SK-N-SH (cell line): ENCODE measurements at regions not wholly inside any gene's neighbourhood (a gene's known extent, or its start where the extent isn't known, plus 50 kb on each side); places are given as distances from the start of the nearest gene placed in this dataset.

Experiments used
- CTCF ChIA-PET: fragments of 300-600, 350-600 bp; formaldehyde crosslinking; extraction: SDS; loops from one replicate; lab custom pipeline; 2021; lab: Yijun Ruan, JAX
- POLR2A ChIA-PET: fragments of 350-600 bp; sonication (Branson Sonifier 250); formaldehyde crosslinking; extraction: SDS; loops from one replicate; lab custom pipeline; 2020; ENCODE audit warnings: antibody characterized with exemption, inconsistent platforms; lab: Yijun Ruan, JAX
- DNase-seq: peaks from one replicate; pipeline ENCODE4 v3.0.0; 2012
- H2AFZ ChIP-seq: fragments of 200-600 bp; sonication (generic); 2 replicates; pipeline ENCODE4 v1.8.1; 2016; ENCODE audit warnings: antibody characterized with exemption, mild to moderate bottlenecking, low read depth
- H3F3A ChIP-seq: fragments of 200-600 bp; sonication (generic); replicated peaks from 2 replicates; pipeline ENCODE3; 2016; ENCODE audit warnings: antibody characterized with exemption, mild to moderate bottlenecking; ENCODE audit not compliant: insufficient read depth
- H3K27ac ChIP-seq, 2 experiments: fragments of 200-500 bp in 1 of 2; fragments of 200-600 bp in 1 of 2; sonication (Bioruptor generic) in 1 of 2; sonication (generic), shearing (Covaris generic) in 1 of 2; 2 replicates each; pipeline versions ENCODE4 v1.5.1 to v1.6.1; 2014 to 2016; ENCODE audit warnings: low read depth in 2 of 2, inconsistent platforms in 1 of 2, low read length in 1 of 2, mild to moderate bottlenecking in 1 of 2, mixed read lengths in 1 of 2
- H3K27me3 ChIP-seq: fragments of 200-600 bp; sonication (generic), shearing (Covaris generic); 2 replicates; pipeline ENCODE4 v1.6.1; 2016; ENCODE audit warnings: mixed run types; ENCODE audit not compliant: insufficient read depth
- H3K36me3 ChIP-seq, 2 experiments: fragments of 200-500 bp in 1 of 2; fragments of 200-600 bp in 1 of 2; sonication (Bioruptor generic) in 1 of 2; sonication (generic) in 1 of 2; replicated peaks in 1 of 2; 2 replicates each; pipeline versions ENCODE3 to v1.5.1; 2014 to 2016; ENCODE audit warnings: low read length in 1 of 2, mild to moderate bottlenecking in 1 of 2; ENCODE audit not compliant: insufficient read depth in 2 of 2, control insufficient read depth in 1 of 2
- H3K4me1 ChIP-seq, 2 experiments: fragments of 200-500 bp in 1 of 2; fragments of 200-600 bp in 1 of 2; sonication (Bioruptor generic) in 1 of 2; sonication (generic), shearing (Covaris generic) in 1 of 2; 2 replicates each; pipeline versions ENCODE4 v1.5.1 to v1.6.1; 2014 to 2016; ENCODE audit warnings: low read depth in 1 of 2, low read length in 1 of 2, mixed run types in 1 of 2; ENCODE audit not compliant: insufficient read depth in 2 of 2, control insufficient read depth in 1 of 2
- H3K4me2 ChIP-seq: fragments of 200-600 bp; sonication (generic), shearing (Covaris generic); 2 replicates; pipeline ENCODE4 v1.6.1; 2017; ENCODE audit warnings: mixed run types
- H3K4me3 ChIP-seq, 2 experiments: fragments of 200-500 bp in 1 of 2; fragments of 200-600 bp in 1 of 2; sonication (Bioruptor generic) in 1 of 2; sonication (generic), shearing (Covaris generic) in 1 of 2; 2 replicates each; pipeline versions ENCODE4 v1.5.1 to v1.8.1; 2014 to 2016; ENCODE audit warnings: low read depth in 2 of 2, inconsistent platforms in 1 of 2, low read length in 1 of 2, mild to moderate bottlenecking in 1 of 2, mixed read lengths in 1 of 2, moderate library complexity in 1 of 2
- H3K79me2 ChIP-seq: fragments of 200-600 bp; sonication (generic); 2 replicates; pipeline ENCODE4 v1.8.1; 2017; ENCODE audit warnings: mild to moderate bottlenecking; ENCODE audit not compliant: insufficient read depth
- H3K9ac ChIP-seq: fragments of 200-600 bp; sonication (generic); 2 replicates; pipeline ENCODE4 v1.6.1; 2017; ENCODE audit warnings: mixed run types
- H3K9me2 ChIP-seq: fragments of 200-600 bp; sonication (generic); 2 replicates; pipeline ENCODE4 v1.6.1; 2017; ENCODE audit warnings: mixed run types
- H3K9me3 ChIP-seq: fragments of 200-600 bp; sonication (generic); 2 replicates; pipeline ENCODE4 v1.6.1; 2017; ENCODE audit warnings: mixed run types, mild to moderate bottlenecking, moderate library complexity
- H4K20me1 ChIP-seq: fragments of 200-600 bp; sonication (generic); 2 replicates; pipeline ENCODE4 v1.6.1; 2017; ENCODE audit warnings: mild to moderate bottlenecking, mixed run types; ENCODE audit not compliant: insufficient read depth
- CHD2 ChIP-seq: fragments of 150-350 bp; IDR thresholded peaks from 2 replicates; pipeline ENCODE4 v1.6.1; 2018; ENCODE audit warnings: low read length; ENCODE audit not compliant: partially characterized antibody
- EP300 ChIP-seq, 2 experiments: IDR thresholded peaks; 2 replicates each; pipeline versions ENCODE4 v1.4.0 to v1.6.1; 2012; ENCODE audit warnings: borderline replicate concordance in 1 of 2, low read depth in 1 of 2, low read length in 1 of 2
- FOSL2 ChIP-seq: IDR thresholded peaks from 2 replicates; pipeline ENCODE4 v1.4.0; 2012; ENCODE audit warnings: low read depth, mild to moderate bottlenecking, moderate library complexity, borderline replicate concordance
- FOXJ3 ChIP-seq: sonication (generic); formaldehyde crosslinking; IDR thresholded peaks from 2 replicates; pipeline ENCODE4 v1.5.1; 2020; ENCODE audit warnings: mild to moderate bottlenecking, missing genetic modification reagents
- FOXM1 ChIP-seq: IDR thresholded peaks from 2 replicates; pipeline ENCODE4 v1.4.0; 2012; ENCODE audit warnings: low read depth, mild to moderate bottlenecking
- GATA2 ChIP-seq: sonication (generic); formaldehyde crosslinking; IDR thresholded peaks from 2 replicates; pipeline ENCODE4 v1.5.0; 2020; ENCODE audit warnings: mild to moderate bottlenecking, missing genetic modification reagents
- JUND ChIP-seq: IDR thresholded peaks from 2 replicates; pipeline ENCODE4 v1.4.0; 2012
- MEF2A ChIP-seq: IDR thresholded peaks from 2 replicates; pipeline ENCODE4 v1.4.0; 2012; ENCODE audit warnings: low read depth, borderline replicate concordance
- NRF1 ChIP-seq: IDR thresholded peaks from 2 replicates; pipeline ENCODE4 v1.6.1; 2012; ENCODE audit warnings: low read depth, mild to moderate bottlenecking, low read length
- POLR2AphosphoS5 ChIP-seq: IDR thresholded peaks from 2 replicates; pipeline ENCODE4 v1.6.1; 2012; ENCODE audit warnings: low read depth, low read length
- RAD21 ChIP-seq: IDR thresholded peaks from 2 replicates; pipeline ENCODE4 v1.6.1; 2012; ENCODE audit warnings: mild to moderate bottlenecking, low read length
- RCOR1 ChIP-seq: fragments of 150-350 bp; IDR thresholded peaks from 2 replicates; pipeline ENCODE4 v1.6.1; 2017; ENCODE audit warnings: antibody characterized with exemption, low read length
- RXRA ChIP-seq: IDR thresholded peaks from 2 replicates; pipeline ENCODE4 v1.4.0; 2012; ENCODE audit warnings: low read depth, mild to moderate bottlenecking, borderline replicate concordance
- SIN3A ChIP-seq: IDR thresholded peaks from 2 replicates; pipeline ENCODE4 v1.6.1; 2012; ENCODE audit warnings: low read depth, mild to moderate bottlenecking, low read length, moderate library complexity, borderline replicate concordance
- TEAD4 ChIP-seq: IDR thresholded peaks from 2 replicates; pipeline ENCODE4 v1.4.0; 2012; ENCODE audit warnings: mild to moderate bottlenecking, borderline replicate concordance; ENCODE audit not compliant: insufficient read depth
- YY1 ChIP-seq: IDR thresholded peaks from 2 replicates; pipeline ENCODE4 v1.4.0; 2012; ENCODE audit warnings: low read depth, mild to moderate bottlenecking
- WGBS: methylation state at CpG from one replicate; pipeline ENCODE4 v1.1.6; 2017; ENCODE audit warnings: low lambda C conversion rate; 5-methylcytosine and 5-hydroxymethylcytosine counted together
- TF ChIP-seq, protein P1 (sequence below): IDR thresholded peaks from 2 replicates; pipeline ENCODE4 v1.4.0; 2012; ENCODE audit warnings: low read depth, borderline replicate concordance
- TF ChIP-seq, protein P2 (sequence below): fragments of 150-350 bp; IDR thresholded peaks from 2 replicates; pipeline ENCODE4 v1.6.1; 2016; ENCODE audit warnings: mild to moderate bottlenecking, low read depth, low read length
- TF ChIP-seq, protein P3 (sequence below): IDR thresholded peaks from 2 replicates; pipeline ENCODE4; 2012
- TF ChIP-seq, protein P4 (sequence below): IDR thresholded peaks from 2 replicates; pipeline ENCODE4 v1.4.0; 2012; ENCODE audit warnings: low read depth

DNA sequence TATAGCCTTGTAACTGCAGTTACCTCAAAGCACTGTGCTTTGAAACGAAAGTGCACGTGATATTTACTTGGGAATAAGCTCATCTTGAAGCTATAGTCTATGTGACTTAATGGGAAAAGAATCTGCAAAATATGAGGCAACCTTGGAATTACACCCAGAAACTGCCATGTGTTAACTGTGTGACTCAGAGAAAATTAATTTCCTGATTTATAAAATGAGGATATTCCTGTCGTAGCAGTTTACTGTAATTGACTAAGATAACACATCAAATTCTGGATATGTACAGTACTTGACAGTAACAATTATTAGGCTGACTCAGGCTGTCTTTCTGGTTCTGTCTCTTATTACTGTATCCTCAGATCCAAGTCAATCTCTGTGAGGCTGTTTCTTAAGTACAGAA, 1079.9 kb upstream of the ACO1 start (continued):
- TF ChIP-seq, protein P1, sequence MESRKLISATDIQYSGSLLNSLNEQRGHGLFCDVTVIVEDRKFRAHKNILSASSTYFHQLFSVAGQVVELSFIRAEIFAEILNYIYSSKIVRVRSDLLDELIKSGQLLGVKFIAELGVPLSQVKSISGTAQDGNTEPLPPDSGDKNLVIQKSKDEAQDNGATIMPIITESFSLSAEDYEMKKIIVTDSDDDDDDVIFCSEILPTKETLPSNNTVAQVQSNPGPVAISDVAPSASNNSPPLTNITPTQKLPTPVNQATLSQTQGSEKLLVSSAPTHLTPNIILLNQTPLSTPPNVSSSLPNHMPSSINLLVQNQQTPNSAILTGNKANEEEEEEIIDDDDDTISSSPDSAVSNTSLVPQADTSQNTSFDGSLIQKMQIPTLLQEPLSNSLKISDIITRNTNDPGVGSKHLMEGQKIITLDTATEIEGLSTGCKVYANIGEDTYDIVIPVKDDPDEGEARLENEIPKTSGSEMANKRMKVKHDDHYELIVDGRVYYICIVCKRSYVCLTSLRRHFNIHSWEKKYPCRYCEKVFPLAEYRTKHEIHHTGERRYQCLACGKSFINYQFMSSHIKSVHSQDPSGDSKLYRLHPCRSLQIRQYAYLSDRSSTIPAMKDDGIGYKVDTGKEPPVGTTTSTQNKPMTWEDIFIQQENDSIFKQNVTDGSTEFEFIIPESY, result 0 out of 2 replicates have a peak, but pooled peaks have one; percentile 21
- TF ChIP-seq RXRA, result no peak
- TF ChIP-seq POLR2AphosphoS5, result peak; percentile 32; the same call in 1 of the 2 replicates
- TF ChIP-seq, protein P2, sequence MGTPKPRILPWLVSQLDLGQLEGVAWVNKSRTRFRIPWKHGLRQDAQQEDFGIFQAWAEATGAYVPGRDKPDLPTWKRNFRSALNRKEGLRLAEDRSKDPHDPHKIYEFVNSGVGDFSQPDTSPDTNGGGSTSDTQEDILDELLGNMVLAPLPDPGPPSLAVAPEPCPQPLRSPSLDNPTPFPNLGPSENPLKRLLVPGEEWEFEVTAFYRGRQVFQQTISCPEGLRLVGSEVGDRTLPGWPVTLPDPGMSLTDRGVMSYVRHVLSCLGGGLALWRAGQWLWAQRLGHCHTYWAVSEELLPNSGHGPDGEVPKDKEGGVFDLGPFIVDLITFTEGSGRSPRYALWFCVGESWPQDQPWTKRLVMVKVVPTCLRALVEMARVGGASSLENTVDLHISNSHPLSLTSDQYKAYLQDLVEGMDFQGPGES, result no peak
- no peak for TF ChIP-seq RCOR1
- peak; percentile 78 for TF ChIP-seq TEAD4
- TF ChIP-seq, protein P3, sequence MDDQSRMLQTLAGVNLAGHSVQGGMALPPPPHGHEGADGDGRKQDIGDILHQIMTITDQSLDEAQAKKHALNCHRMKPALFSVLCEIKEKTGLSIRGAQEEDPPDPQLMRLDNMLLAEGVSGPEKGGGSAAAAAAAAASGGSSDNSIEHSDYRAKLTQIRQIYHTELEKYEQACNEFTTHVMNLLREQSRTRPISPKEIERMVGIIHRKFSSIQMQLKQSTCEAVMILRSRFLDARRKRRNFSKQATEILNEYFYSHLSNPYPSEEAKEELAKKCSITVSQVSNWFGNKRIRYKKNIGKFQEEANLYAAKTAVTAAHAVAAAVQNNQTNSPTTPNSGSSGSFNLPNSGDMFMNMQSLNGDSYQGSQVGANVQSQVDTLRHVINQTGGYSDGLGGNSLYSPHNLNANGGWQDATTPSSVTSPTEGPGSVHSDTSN, result peak; percentile 92
- TF ChIP-seq, protein P4, sequence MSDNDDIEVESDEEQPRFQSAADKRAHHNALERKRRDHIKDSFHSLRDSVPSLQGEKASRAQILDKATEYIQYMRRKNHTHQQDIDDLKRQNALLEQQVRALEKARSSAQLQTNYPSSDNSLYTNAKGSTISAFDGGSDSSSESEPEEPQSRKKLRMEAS, result peak; percentile 48; the same call in 1 of the 2 replicates
- 0 out of 2 replicates have a peak, but pooled peaks have one; percentile 31 for TF ChIP-seq SIN3A
- TF ChIP-seq FOXM1, result no peak
- TF ChIP-seq RAD21, result no peak
- peak; percentile 64; the same call in 1 of the 2 replicates for TF ChIP-seq FOSL2
- peak; percentile 56 to 68; a peak in 3 of 4 replicates for TF ChIP-seq EP300 (IDR thresholded peaks at IDR 0.05; ENCODE audit: borderline replicate concordance in 1 of 2, low read depth in 1 of 2, low read length in 1 of 2)
- no peak for TF ChIP-seq CHD2
- peak; percentile 81 for TF ChIP-seq JUND
- TF ChIP-seq GATA2 (CRISPR knock-in tag), result no peak
- no peak for TF ChIP-seq FOXJ3 (CRISPR knock-in tag)
- TF ChIP-seq NRF1, result no peak
- TF ChIP-seq MEF2A, result no peak

DNA sequence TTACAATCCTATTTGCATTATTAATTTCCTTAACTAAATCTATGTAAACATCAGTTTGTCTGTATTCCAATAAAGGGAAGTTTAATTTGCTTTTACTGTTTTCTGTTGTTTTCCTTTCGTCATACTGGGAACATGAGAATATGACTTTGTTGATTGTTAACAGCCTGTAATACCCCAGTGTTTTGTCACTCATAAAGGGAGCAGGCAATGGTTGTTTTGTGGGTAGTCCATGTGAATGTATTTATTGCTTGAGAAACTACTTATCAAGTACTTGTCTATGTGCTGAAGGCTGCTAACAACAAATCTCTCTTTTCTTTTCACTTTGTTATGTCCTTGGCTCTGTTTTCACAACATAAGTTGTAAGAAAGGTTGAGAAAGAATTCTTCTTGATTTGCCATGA, 1070.2 kb upstream of the ACO1 start:
- WGBS, result 66% methylated on average over 1 of the region's 1 CpG

More for the DNA sequence above, 1070.2 kb upstream of the ACO1 start:
- H3K27ac ChIP-seq, result no peak overlapping the region
- H3K9ac ChIP-seq, result no peak overlapping the region
- H3K9me3 ChIP-seq, result no peaks in the 10 kb centered on the region
- no peaks in the 10 kb centered on the region for H3K27me3 ChIP-seq
- no peaks in the 10 kb centered on the region for H3F3A ChIP-seq
- H3K79me2 ChIP-seq, result no peaks in the 10 kb centered on the region
- no peaks in the 10 kb centered on the region for H4K20me1 ChIP-seq
- peak overlapping the region; percentile 47; the same call in 1 of the 2 replicates for H2AFZ ChIP-seq
- H3K4me3 ChIP-seq, result no peak overlapping the region
- ChIA-PET CTCF (no interaction called here), POLR2A (no interaction called here)
- no peaks in the 10 kb centered on the region for H3K36me3 ChIP-seq
- no peaks in the 10 kb centered on the region for H3K4me1 ChIP-seq
- no peak for DNase-seq
- no peaks in the 10 kb centered on the region for H3K9me2 ChIP-seq
- H3K4me2 ChIP-seq, result no peak overlapping the region
- no peak for TF ChIP-seq YY1
- TF ChIP-seq MEF2A, result no peak
